IMR-90 (cell line): ENCODE measurements at regions not wholly inside any gene's neighbourhood (a gene's known extent, or its start where the extent isn't known, plus 50 kb on each side); places are given as distances from the start of the nearest gene placed in this dataset.

Source experiments
- ATAC-seq: fragments of 200-7000 bp; cut with Tn5 transposase; 2 replicates; pipeline ENCODE4 v1.9.1; 2020; ENCODE audit warnings: low read depth, mild to moderate bottlenecking, moderate library complexity
- BruUV-seq: library from RNA; stranded (reverse); fragments of 400-500 nt; replicated peaks from 2 replicates; lab custom pipeline; 2021; lab: Mats Ljungman, UMichigan
- CTCF ChIA-PET: fragments of 300-600 bp; formaldehyde crosslinking; extraction: SDS; loops from one replicate; lab custom pipeline; 2021; ENCODE audit warnings: antibody characterized with exemption; lab: Yijun Ruan, JAX
- POLR2A ChIA-PET: fragments of 300-600 bp; sonication (Branson Sonifier 250); formaldehyde crosslinking; loops from one replicate; lab custom pipeline; 2022; ENCODE audit warnings: antibody characterized with exemption; ENCODE audit not compliant: unreplicated experiment; lab: Charles Lee
- DNase-seq: peaks from one replicate; pipeline ENCODE4 v3.0.0; 2013
- H2AFZ ChIP-seq: replicated peaks from 2 replicates; pipeline ENCODE3; 2013; ENCODE audit warnings: low read length, mild to moderate bottlenecking; ENCODE audit not compliant: poor library complexity
- H2AK5ac ChIP-seq: 2 replicates; pipeline ENCODE4 v1.6.1; 2013; ENCODE audit warnings: low read depth, low read length, inconsistent platforms
- H2AK9ac ChIP-seq: replicated peaks from 2 replicates; pipeline ENCODE3; 2013; ENCODE audit warnings: mild to moderate bottlenecking, low read depth, low read length, moderate library complexity; ENCODE audit not compliant: poor library complexity
- H2BK120ac ChIP-seq: 2 replicates; pipeline ENCODE4 v1.6.1; 2013; ENCODE audit warnings: low read depth, low read length, inconsistent platforms
- H2BK15ac ChIP-seq: 3 replicates; pipeline ENCODE4 v1.6.1; 2013; ENCODE audit warnings: low read depth, low read length, inconsistent platforms
- H2BK20ac ChIP-seq: 2 replicates; pipeline ENCODE4 v1.6.1; 2013; ENCODE audit warnings: low read depth, mild to moderate bottlenecking, inconsistent platforms, low read length, moderate library complexity
- H2BK5ac ChIP-seq: 2 replicates; pipeline ENCODE4 v1.6.1; 2013; ENCODE audit warnings: mild to moderate bottlenecking, low read depth, low read length, inconsistent platforms; ENCODE audit not compliant: poor library complexity, severe bottlenecking
- H3K14ac ChIP-seq: replicated peaks from 2 replicates; pipeline ENCODE4 v1.6.1; 2013; ENCODE audit warnings: low read depth, low read length, inconsistent platforms
- H3K18ac ChIP-seq: 2 replicates; pipeline ENCODE4 v1.6.1; 2013; ENCODE audit warnings: low read depth, low read length, control low read depth
- H3K23ac ChIP-seq: 2 replicates; pipeline ENCODE4 v1.6.1; 2013; ENCODE audit warnings: low read depth, low read length, inconsistent platforms
- H3K27ac ChIP-seq: 2 replicates; pipeline ENCODE4 v1.5.1; 2013; ENCODE audit warnings: mild to moderate bottlenecking, control low read depth, low read length; ENCODE audit not compliant: insufficient read depth
- H3K27me3 ChIP-seq: 2 replicates; pipeline ENCODE4 v1.6.1; 2013; ENCODE audit warnings: low read length; ENCODE audit not compliant: control insufficient read depth, insufficient read depth
- H3K36me3 ChIP-seq: 2 replicates; pipeline ENCODE4 v1.6.1; 2013; ENCODE audit warnings: low read length, mixed read lengths; ENCODE audit not compliant: control insufficient read depth, insufficient read depth
- H3K4ac ChIP-seq: 2 replicates; pipeline ENCODE4 v1.6.1; 2013; ENCODE audit warnings: low read depth, low read length, inconsistent platforms
- H3K4me1 ChIP-seq: 2 replicates; pipeline ENCODE4 v1.6.1; 2013; ENCODE audit warnings: low read length, mixed read lengths; ENCODE audit not compliant: control insufficient read depth, insufficient read depth
- H3K4me2 ChIP-seq: 2 replicates; pipeline ENCODE4 v1.6.1; 2013; ENCODE audit warnings: low read depth, mild to moderate bottlenecking, control low read depth, low read length, moderate library complexity
- H3K4me3 ChIP-seq: 2 replicates; pipeline ENCODE4 v1.5.1; 2013; ENCODE audit warnings: low read depth, mild to moderate bottlenecking, control low read depth, low read length, moderate library complexity; ENCODE audit not compliant: insufficient read depth
- H3K56ac ChIP-seq: 2 replicates; pipeline ENCODE4 v1.6.1; 2013; ENCODE audit warnings: low read length, inconsistent platforms; ENCODE audit not compliant: insufficient read depth; ENCODE audit errors: extremely low read depth
- H3K79me1 ChIP-seq, 2 experiments: 2 replicates each; pipeline ENCODE4 v1.6.1; 2013; ENCODE audit warnings: low read length in 2 of 2, inconsistent platforms in 1 of 2, low read depth in 1 of 2
- H3K9ac ChIP-seq: 2 replicates; pipeline ENCODE4 v1.6.1; 2013; ENCODE audit warnings: low read depth, low read length, control low read depth
- H3K9me1 ChIP-seq: 2 replicates; pipeline ENCODE4 v1.6.1; 2013; ENCODE audit warnings: low read length, inconsistent platforms; ENCODE audit not compliant: insufficient read depth
- H3K9me3 ChIP-seq: 2 replicates; pipeline ENCODE4 v1.6.1; 2013; ENCODE audit warnings: low read length; ENCODE audit not compliant: control insufficient read depth, insufficient read depth
- H4K20me1 ChIP-seq: 2 replicates; pipeline ENCODE4 v1.6.1; 2013; ENCODE audit warnings: low read length, inconsistent platforms; ENCODE audit not compliant: insufficient read depth
- H4K5ac ChIP-seq: 2 replicates; pipeline ENCODE4 v1.6.1; 2013; ENCODE audit warnings: mild to moderate bottlenecking, low read depth, low read length, control low read depth
- H4K8ac ChIP-seq, 2 experiments: 2 replicates each; pipeline ENCODE4 v1.6.1; 2013; ENCODE audit warnings: low read depth in 2 of 2, low read length in 2 of 2, control low read depth in 1 of 2, inconsistent platforms in 1 of 2
- H4K91ac ChIP-seq: 2 replicates; pipeline ENCODE4 v1.6.1; 2013; ENCODE audit warnings: low read depth, low read length, inconsistent platforms; ENCODE audit not compliant: insufficient read depth
- BHLHE40 ChIP-seq: fragments of 150-350 bp; IDR thresholded peaks from 2 replicates; pipeline ENCODE4 v1.6.1; 2016; ENCODE audit warnings: mild to moderate bottlenecking, low read depth, low read length
- CEBPB ChIP-seq: IDR thresholded peaks from 2 replicates; pipeline ENCODE4 v1.6.1; 2012; ENCODE audit warnings: low read depth, low read length, improper control_type of control experiment
- CHD1 ChIP-seq: IDR thresholded peaks from 2 replicates; pipeline ENCODE4 v1.6.1; 2012; ENCODE audit warnings: low read depth, low read length, improper control_type of control experiment
- MAZ ChIP-seq: IDR thresholded peaks from 2 replicates; pipeline ENCODE4 v1.6.1; 2012; ENCODE audit warnings: low read depth, mild to moderate bottlenecking, low read length, improper control_type of control experiment, moderate library complexity, borderline replicate concordance
- NFE2L2 ChIP-seq: fragments of 150-350 bp; IDR thresholded peaks from 2 replicates; pipeline ENCODE4 v1.6.1; 2016; ENCODE audit warnings: low read depth, mild to moderate bottlenecking, low read length
- POLR2A ChIP-seq: IDR thresholded peaks from 2 replicates; pipeline ENCODE4 v1.6.1; 2012; ENCODE audit warnings: mild to moderate bottlenecking, low read depth, low read length
- RAD21 ChIP-seq: IDR thresholded peaks from 2 replicates; pipeline ENCODE4 v1.6.1; 2012; ENCODE audit warnings: low read length, improper control_type of control experiment
- SMC3 ChIP-seq: fragments of 150-350 bp; IDR thresholded peaks from 2 replicates; pipeline ENCODE4 v1.6.1; 2016; ENCODE audit warnings: low read depth, mild to moderate bottlenecking, antibody characterized with exemption, low read length, moderate library complexity
- WGBS, 2 experiments: methylation state at CpG; one replicate each; pipeline versions ENCODE4 v1.1.5 to v1.1.7; 2013; ENCODE audit warnings: missing lambda C conversion rate in 2 of 2; ENCODE audit not compliant: insufficient read length in 1 of 2; ENCODE audit errors: extremely low coverage in 2 of 2; 5-methylcytosine and 5-hydroxymethylcytosine counted together
- dilution Hi-C: fragments of 300-500 bp; cut with HindIII; formaldehyde crosslinking; loops from one replicate; pipeline ENCODE4 v1.14.3; 2018; ENCODE audit warnings: low sequenced_read_pairs; ENCODE audit not compliant: unreplicated experiment
- in situ Hi-C: fragments of 300-500 bp; cut with MboI; formaldehyde crosslinking; loops from 3 replicates; pipeline ENCODE4 v1.14.3; 2019; ENCODE audit warnings: low sequenced_read_pairs, inconsistent platforms, mixed read lengths
- intact Hi-C: fragments of 100-400 bp; cut with micrococcal nuclease; formaldehyde crosslinking; loops from 2 replicates; pipeline ENCODE4 v1.10.0; 2022
- TF ChIP-seq, protein P1 (sequence below): fragments of 150-350 bp; IDR thresholded peaks from 2 replicates; pipeline ENCODE4 v1.6.1; 2017; ENCODE audit warnings: mild to moderate bottlenecking, antibody characterized with exemption, low read length, low read depth
- TF ChIP-seq, protein P2 (sequence below): fragments of 150-350 bp; IDR thresholded peaks from 2 replicates; pipeline ENCODE4 v1.6.1; 2016; ENCODE audit warnings: low read depth, mild to moderate bottlenecking, low read length, moderate library complexity, borderline replicate concordance
- TF ChIP-seq, protein P3 (sequence below): conservative IDR thresholded peaks from 2 replicates; pipeline ENCODE4 v1.5.1; 2012; ENCODE audit warnings: mild to moderate bottlenecking, low read depth, low read length, improper control_type of control experiment

DNA sequence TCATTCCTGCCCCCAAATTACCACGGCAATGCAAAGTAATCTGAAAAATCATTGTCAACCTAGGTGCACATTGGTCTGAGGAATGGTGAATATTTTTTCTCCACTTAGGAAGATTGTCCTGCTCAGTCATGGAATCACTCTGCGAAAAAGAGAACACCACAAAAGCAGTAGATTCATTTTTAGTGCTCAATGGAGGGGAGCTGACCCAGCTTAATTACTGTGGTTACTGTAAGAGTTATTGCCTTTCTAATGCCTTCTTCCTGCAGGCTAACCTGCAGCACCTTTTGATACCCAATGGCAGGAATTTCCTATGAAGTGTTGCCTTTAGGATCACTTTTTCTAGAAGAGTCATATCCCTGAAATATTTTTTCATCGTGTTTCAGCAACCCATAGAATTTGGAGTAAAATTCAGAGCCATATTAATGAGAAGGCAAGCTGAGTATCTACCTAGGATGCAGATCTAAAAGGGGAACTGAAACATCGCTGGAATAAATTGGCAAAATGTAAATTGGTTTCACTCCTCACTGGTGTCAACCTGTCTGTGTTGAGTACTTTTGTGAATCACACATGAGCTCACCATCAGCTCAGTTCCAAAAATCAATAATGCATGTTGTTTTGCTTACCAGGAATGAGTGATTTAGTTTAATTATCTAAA lies 464.5 kb downstream of the CSNK1G3 start:
- ATAC-seq (no peak), DNase-seq (no peak)
- dilution Hi-C loops = no loop called here
- Histone ChIP-seq H3K23ac (no peak overlapping the region), H2AK5ac (no peak overlapping the region), H3K18ac (no peak overlapping the region), H3K9ac (no peak overlapping the region), H2AFZ (no peak overlapping the region), H3K4me1 (no peaks in the 10 kb centered on the region), H3K27ac (no peak overlapping the region), H3K9me1 (no peaks in the 10 kb centered on the region), H2BK120ac (no peak overlapping the region), H3K56ac (no peak overlapping the region), H3K4me3 (no peak overlapping the region), H3K4ac (no peak overlapping the region), H3K36me3 (no peaks in the 10 kb centered on the region), H2BK15ac (no peak overlapping the region), H4K8ac (no peak overlapping the region), H4K20me1 (no peaks in the 10 kb centered on the region), H4K91ac (no peak overlapping the region), H3K79me1 (no peaks in the 10 kb centered on the region), H3K4me2 (no peak overlapping the region), H3K14ac (no peak overlapping the region), H2BK20ac (no peak overlapping the region), H2BK5ac (no peak overlapping the region), H3K27me3 (no peaks in the 10 kb centered on the region; the same call in 1 of the 2 replicates), H3K9me3 (no peaks in the 10 kb centered on the region), H4K5ac (no peak overlapping the region), H2AK9ac (no peak overlapping the region)
- in situ Hi-C loops = no loop called here
- intact Hi-C loops = loop anchor here (1.0 kb wide), 1 partner anchor 191 kb away; no protein-coding TSS in a partner anchor
- BruUV-seq = no TSS peak
- ChIA-PET POLR2A (no interaction called here), CTCF (interaction anchor here (0.5 kb wide), 2 partner anchors 277 to 1600 kb away, joined by 4 to 6 read pairs; no protein-coding TSS in a partner anchor)
- WGBS, 2 experiments = no CpG with 5 or more reads among the region's 4 CpGs
- TF ChIP-seq, protein P1, sequence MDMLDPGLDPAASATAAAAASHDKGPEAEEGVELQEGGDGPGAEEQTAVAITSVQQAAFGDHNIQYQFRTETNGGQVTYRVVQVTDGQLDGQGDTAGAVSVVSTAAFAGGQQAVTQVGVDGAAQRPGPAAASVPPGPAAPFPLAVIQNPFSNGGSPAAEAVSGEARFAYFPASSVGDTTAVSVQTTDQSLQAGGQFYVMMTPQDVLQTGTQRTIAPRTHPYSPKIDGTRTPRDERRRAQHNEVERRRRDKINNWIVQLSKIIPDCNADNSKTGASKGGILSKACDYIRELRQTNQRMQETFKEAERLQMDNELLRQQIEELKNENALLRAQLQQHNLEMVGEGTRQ = no peak
- TF ChIP-seq MAZ = no peak
- TF ChIP-seq POLR2A = no peak
- TF ChIP-seq BHLHE40 = no peak
- TF ChIP-seq NFE2L2 = no peak
- TF ChIP-seq, protein P2, sequence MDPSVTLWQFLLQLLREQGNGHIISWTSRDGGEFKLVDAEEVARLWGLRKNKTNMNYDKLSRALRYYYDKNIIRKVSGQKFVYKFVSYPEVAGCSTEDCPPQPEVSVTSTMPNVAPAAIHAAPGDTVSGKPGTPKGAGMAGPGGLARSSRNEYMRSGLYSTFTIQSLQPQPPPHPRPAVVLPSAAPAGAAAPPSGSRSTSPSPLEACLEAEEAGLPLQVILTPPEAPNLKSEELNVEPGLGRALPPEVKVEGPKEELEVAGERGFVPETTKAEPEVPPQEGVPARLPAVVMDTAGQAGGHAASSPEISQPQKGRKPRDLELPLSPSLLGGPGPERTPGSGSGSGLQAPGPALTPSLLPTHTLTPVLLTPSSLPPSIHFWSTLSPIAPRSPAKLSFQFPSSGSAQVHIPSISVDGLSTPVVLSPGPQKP = no peak
- TF ChIP-seq CHD1 = no peak
- TF ChIP-seq CEBPB = no peak
- TF ChIP-seq, protein P3, sequence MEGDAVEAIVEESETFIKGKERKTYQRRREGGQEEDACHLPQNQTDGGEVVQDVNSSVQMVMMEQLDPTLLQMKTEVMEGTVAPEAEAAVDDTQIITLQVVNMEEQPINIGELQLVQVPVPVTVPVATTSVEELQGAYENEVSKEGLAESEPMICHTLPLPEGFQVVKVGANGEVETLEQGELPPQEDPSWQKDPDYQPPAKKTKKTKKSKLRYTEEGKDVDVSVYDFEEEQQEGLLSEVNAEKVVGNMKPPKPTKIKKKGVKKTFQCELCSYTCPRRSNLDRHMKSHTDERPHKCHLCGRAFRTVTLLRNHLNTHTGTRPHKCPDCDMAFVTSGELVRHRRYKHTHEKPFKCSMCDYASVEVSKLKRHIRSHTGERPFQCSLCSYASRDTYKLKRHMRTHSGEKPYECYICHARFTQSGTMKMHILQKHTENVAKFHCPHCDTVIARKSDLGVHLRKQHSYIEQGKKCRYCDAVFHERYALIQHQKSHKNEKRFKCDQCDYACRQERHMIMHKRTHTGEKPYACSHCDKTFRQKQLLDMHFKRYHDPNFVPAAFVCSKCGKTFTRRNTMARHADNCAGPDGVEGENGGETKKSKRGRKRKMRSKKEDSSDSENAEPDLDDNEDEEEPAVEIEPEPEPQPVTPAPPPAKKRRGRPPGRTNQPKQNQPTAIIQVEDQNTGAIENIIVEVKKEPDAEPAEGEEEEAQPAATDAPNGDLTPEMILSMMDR = no peak
- TF ChIP-seq RAD21 = no peak
- TF ChIP-seq SMC3 = no peak
